OCI-LY1 (cell line): ENCODE measurements at regions not wholly inside any gene's neighbourhood (a gene's known extent, or its start where the extent isn't known, plus 50 kb on each side); places are given as distances from the start of the nearest gene placed in this dataset.

Experiments used
- H2AFZ ChIP-seq: fragments of 200-600 bp; sonication (generic), shearing (Covaris generic); 2 replicates; pipeline ENCODE4 v1.6.0; 2014; ENCODE audit warnings: antibody characterized with exemption, mild to moderate bottlenecking, low read length
- H3F3A ChIP-seq: fragments of 200-600 bp; sonication (generic), shearing (Covaris generic); 2 replicates; pipeline ENCODE4 v1.6.0; 2014; ENCODE audit warnings: mild to moderate bottlenecking, antibody characterized with exemption, low read length, moderate library complexity; ENCODE audit not compliant: insufficient read depth
- H3K27ac ChIP-seq: fragments of 200-600 bp; sonication (generic); 2 replicates; pipeline ENCODE4 v1.5.1; 2014; ENCODE audit warnings: low read length, mixed run types, mild to moderate bottlenecking, low read depth; ENCODE audit not compliant: poor library complexity, severe bottlenecking
- H3K27me3 ChIP-seq: fragments of 200-600 bp; sonication (generic); 2 replicates; pipeline ENCODE4 v1.6.0; 2014; ENCODE audit warnings: antibody characterized with exemption, mild to moderate bottlenecking, low read length, moderate library complexity; ENCODE audit not compliant: insufficient read depth
- H3K36me3 ChIP-seq: fragments of 200-600 bp; sonication (generic); 2 replicates; pipeline ENCODE4 v1.6.1; 2014; ENCODE audit warnings: mild to moderate bottlenecking, antibody characterized with exemption, low read length, moderate library complexity, mixed read lengths; ENCODE audit not compliant: insufficient read depth
- H3K4me1 ChIP-seq: fragments of 200-600 bp; sonication (generic); 2 replicates; pipeline ENCODE4 v1.5.1; 2014; ENCODE audit warnings: mild to moderate bottlenecking, low read length, moderate library complexity; ENCODE audit not compliant: insufficient read depth, severe bottlenecking
- H3K4me2 ChIP-seq: fragments of 200-600 bp; sonication (generic), shearing (Covaris generic); 2 replicates; pipeline ENCODE4 v1.6.1; 2014; ENCODE audit warnings: low read length
- H3K4me3 ChIP-seq: fragments of 200-600 bp; sonication (generic); 2 replicates; pipeline ENCODE4 v1.5.1; 2014; ENCODE audit warnings: low read length, low read depth, mild to moderate bottlenecking, mixed read lengths; ENCODE audit not compliant: poor library complexity, severe bottlenecking
- H3K79me2 ChIP-seq: fragments of 200-600 bp; shearing (Covaris generic); 2 replicates; pipeline ENCODE4 v1.6.1; 2016; ENCODE audit warnings: mixed run types, low read length, mixed read lengths; ENCODE audit not compliant: insufficient read depth
- H3K9ac ChIP-seq: fragments of 200-600 bp; sonication (generic), shearing (Covaris generic); 2 replicates; pipeline ENCODE4 v1.6.1; 2014; ENCODE audit warnings: mild to moderate bottlenecking, low read length, mixed read lengths
- H3K9me2 ChIP-seq: fragments of 200-600 bp; sonication (generic), shearing (Covaris generic); 2 replicates; pipeline ENCODE4 v1.6.1; 2014; ENCODE audit warnings: low read depth, mild to moderate bottlenecking, low read length, mixed read lengths
- H3K9me3 ChIP-seq: fragments of 200-600 bp; shearing (Covaris generic); 2 replicates; pipeline ENCODE4 v1.6.1; 2014; ENCODE audit warnings: low read length, mixed read lengths
- H4K20me1 ChIP-seq: fragments of 200-600 bp; sonication (generic), shearing (Covaris generic); 2 replicates; pipeline ENCODE4 v1.6.0; 2016; ENCODE audit warnings: mild to moderate bottlenecking, low read length; ENCODE audit not compliant: insufficient read depth
- EZH2 ChIP-seq: fragments of 200-600 bp; sonication (generic), shearing (Covaris generic); IDR thresholded peaks from 2 replicates; pipeline ENCODE4 v1.8.0; 2017; ENCODE audit warnings: borderline replicate concordance, mixed run types, mild to moderate bottlenecking, antibody characterized with exemption, low read length, moderate library complexity, mixed read lengths
- TF ChIP-seq, protein P1 (sequence below): fragments of 200-600 bp; sonication (generic), shearing (Covaris generic); IDR thresholded peaks from 2 replicates; pipeline ENCODE4 v1.5.1; 2017; ENCODE audit warnings: mild to moderate bottlenecking, antibody characterized with exemption, low read length, moderate library complexity, mixed read lengths

DNA sequence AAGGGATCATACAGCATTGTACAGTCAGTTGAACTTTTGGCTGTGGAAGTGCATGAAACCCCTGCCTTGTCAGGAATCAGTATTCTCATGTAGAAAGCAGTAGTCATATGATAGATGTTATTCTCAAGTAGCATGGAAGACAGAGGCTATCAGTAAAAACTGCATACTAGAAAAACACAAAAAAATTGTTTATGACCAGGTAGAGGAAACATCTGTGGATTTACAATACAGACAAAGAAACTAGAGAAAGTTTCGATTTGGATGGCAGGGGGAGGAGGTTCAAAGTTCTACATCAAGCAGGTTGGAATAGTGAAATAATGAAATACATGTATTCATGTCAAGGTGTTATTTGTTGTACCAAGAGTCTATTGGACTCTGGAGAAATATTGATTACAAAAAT, 212.3 kb upstream of the DDI1 start:
- Histone ChIP-seq H3K36me3 (no peaks in the 10 kb centered on the region), H2AFZ (no peak overlapping the region), H3K4me3 (no peak overlapping the region), H3K4me1 (no peaks in the 10 kb centered on the region), H3K9ac (no peak overlapping the region), H3K9me3 (no peaks in the 10 kb centered on the region), H3F3A (no peaks in the 10 kb centered on the region), H3K9me2 (no peaks in the 10 kb centered on the region), H3K27me3 (no peaks in the 10 kb centered on the region), H3K79me2 (no peaks in the 10 kb centered on the region), H3K4me2 (no peak overlapping the region), H3K27ac (no peak overlapping the region), H4K20me1 (no peaks in the 10 kb centered on the region)
- no peak for TF ChIP-seq EZH2
- TF ChIP-seq, protein P1, sequence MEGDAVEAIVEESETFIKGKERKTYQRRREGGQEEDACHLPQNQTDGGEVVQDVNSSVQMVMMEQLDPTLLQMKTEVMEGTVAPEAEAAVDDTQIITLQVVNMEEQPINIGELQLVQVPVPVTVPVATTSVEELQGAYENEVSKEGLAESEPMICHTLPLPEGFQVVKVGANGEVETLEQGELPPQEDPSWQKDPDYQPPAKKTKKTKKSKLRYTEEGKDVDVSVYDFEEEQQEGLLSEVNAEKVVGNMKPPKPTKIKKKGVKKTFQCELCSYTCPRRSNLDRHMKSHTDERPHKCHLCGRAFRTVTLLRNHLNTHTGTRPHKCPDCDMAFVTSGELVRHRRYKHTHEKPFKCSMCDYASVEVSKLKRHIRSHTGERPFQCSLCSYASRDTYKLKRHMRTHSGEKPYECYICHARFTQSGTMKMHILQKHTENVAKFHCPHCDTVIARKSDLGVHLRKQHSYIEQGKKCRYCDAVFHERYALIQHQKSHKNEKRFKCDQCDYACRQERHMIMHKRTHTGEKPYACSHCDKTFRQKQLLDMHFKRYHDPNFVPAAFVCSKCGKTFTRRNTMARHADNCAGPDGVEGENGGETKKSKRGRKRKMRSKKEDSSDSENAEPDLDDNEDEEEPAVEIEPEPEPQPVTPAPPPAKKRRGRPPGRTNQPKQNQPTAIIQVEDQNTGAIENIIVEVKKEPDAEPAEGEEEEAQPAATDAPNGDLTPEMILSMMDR, result no peak

DNA sequence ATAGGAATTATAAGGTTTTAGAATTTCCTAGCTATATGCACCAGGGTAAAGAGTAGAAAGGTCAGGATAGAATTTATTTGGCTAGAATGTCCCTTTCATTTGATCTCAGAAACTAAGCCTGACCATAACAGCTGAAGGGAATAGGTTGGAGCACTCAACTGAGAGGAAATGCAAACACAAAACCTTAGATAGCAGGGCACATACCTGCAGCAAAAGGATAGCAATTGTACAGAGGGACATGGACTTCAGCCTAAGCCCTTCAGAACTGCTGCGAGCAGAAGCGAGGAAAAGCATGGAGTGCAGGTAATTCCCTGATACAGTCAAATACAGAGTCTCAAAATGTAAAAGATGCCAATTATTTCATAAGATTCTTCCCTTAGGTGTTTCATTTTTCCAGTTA, 211.0 kb upstream of the DDI1 start:
- Histone ChIP-seq H2AFZ (no peak overlapping the region), H3K36me3 (no peaks in the 10 kb centered on the region), H3K9ac (no peak overlapping the region), H3K4me1 (no peaks in the 10 kb centered on the region), H3K4me2 (no peak overlapping the region), H3K9me3 (no peaks in the 10 kb centered on the region), H3K27ac (no peak overlapping the region), H4K20me1 (no peaks in the 10 kb centered on the region), H3K79me2 (no peaks in the 10 kb centered on the region), H3K9me2 (no peaks in the 10 kb centered on the region), H3K4me3 (no peak overlapping the region), H3K27me3 (no peaks in the 10 kb centered on the region), H3F3A (no peaks in the 10 kb centered on the region)
- TF ChIP-seq, protein P1, result no peak
- no peak for TF ChIP-seq EZH2

DNA sequence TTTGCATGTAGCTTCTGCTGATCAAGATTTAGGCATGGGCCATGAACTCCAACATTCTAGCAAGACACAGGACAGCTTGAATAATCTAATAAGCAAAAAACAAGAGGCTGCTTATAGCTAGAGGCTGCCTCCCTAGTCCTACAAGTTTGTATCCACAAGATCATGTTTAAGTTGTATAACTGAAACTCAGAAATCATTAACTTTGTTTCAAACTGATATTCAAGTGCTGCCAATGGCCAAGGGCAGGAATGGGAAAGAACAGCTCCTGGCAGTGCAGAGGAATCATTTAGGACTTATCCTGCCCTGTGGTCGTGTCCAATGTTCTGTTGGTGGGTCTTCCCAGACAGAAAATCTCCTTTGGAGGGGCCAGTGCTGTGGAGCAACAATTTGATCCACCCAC, 209.6 kb upstream of the DDI1 start:
- Histone ChIP-seq H3K27me3 (no peaks in the 10 kb centered on the region), H3K36me3 (no peaks in the 10 kb centered on the region), H4K20me1 (no peaks in the 10 kb centered on the region), H3F3A (no peaks in the 10 kb centered on the region), H3K4me3 (no peak overlapping the region), H3K27ac (no peak overlapping the region), H3K4me1 (no peaks in the 10 kb centered on the region), H3K79me2 (no peaks in the 10 kb centered on the region), H3K9me2 (no peaks in the 10 kb centered on the region), H3K4me2 (no peak overlapping the region), H3K9ac (no peak overlapping the region), H3K9me3 (no peaks in the 10 kb centered on the region), H2AFZ (no peak overlapping the region)
- no peak for TF ChIP-seq EZH2
- TF ChIP-seq, protein P1, result no peak
